IPS DF 6.9 (cell line): ENCODE measurements at regions not wholly inside any gene's neighbourhood (a gene's known extent, or its start where the extent isn't known, plus 50 kb on each side); places are given as distances from the start of the nearest gene placed in this dataset.

Experiments
- DNase-seq: peaks from one replicate; pipeline ENCODE4 v3.0.0-alpha.2; 2013; ENCODE audit warnings: low read depth, low spot score
- H3K27ac ChIP-seq: one replicate; pipeline ENCODE4 v1.5.1; 2013; ENCODE audit warnings: low read length, control low read depth
- H3K27me3 ChIP-seq: 2 replicates; pipeline ENCODE4 v1.6.1; 2013; ENCODE audit warnings: mild to moderate bottlenecking, low read length; ENCODE audit not compliant: control insufficient read depth, insufficient read depth
- H3K36me3 ChIP-seq: 2 replicates; pipeline ENCODE4 v1.6.1; 2013; ENCODE audit warnings: low read length; ENCODE audit not compliant: control insufficient read depth, insufficient read depth
- H3K4me1 ChIP-seq: 2 replicates; pipeline ENCODE4 v1.6.1; 2013; ENCODE audit warnings: low read length; ENCODE audit not compliant: control insufficient read depth, insufficient read depth
- H3K4me3 ChIP-seq: 2 replicates; pipeline ENCODE4 v1.5.1; 2013; ENCODE audit warnings: mild to moderate bottlenecking, low read length
- H3K9me3 ChIP-seq: 2 replicates; pipeline ENCODE4 v1.6.1; 2013; ENCODE audit warnings: low read length, inconsistent platforms; ENCODE audit not compliant: control insufficient read depth, insufficient read depth
- WGBS: extraction: QIAGEN DNeasy Blood & Tissue Kit; methylation state at CpG from one replicate; pipeline ENCODE4 v1.1.7; 2013; ENCODE audit warnings: mixed read lengths, missing lambda C conversion rate; ENCODE audit not compliant: insufficient read length, insufficient coverage; 5-methylcytosine and 5-hydroxymethylcytosine counted together

GRCh38 chr9:80285326-80285725, 713.6 kb downstream of the TLE4 start:
- DNase-seq, result peak; percentile 16
- no peaks in the 10 kb centered on the region for H3K27me3 ChIP-seq
- no CpG with 5 or more reads among the region's 2 CpGs for WGBS

GRCh38 chr9:80282766-80283165, 711.0 kb downstream of the TLE4 start:
- no peaks in the 10 kb centered on the region for H3K27me3 ChIP-seq
- no CpG with 5 or more reads among the region's 3 CpGs for WGBS
- DNase-seq, result no peak

More at GRCh38 chr9:80285326-80285725, 713.6 kb downstream of the TLE4 start:
- H3K9me3 ChIP-seq, result no peaks in the 10 kb centered on the region
- H3K4me3 ChIP-seq, result no peak overlapping the region
- H3K4me1 ChIP-seq, result no peaks in the 10 kb centered on the region
- no peaks in the 10 kb centered on the region for H3K36me3 ChIP-seq
- no peak overlapping the region for H3K27ac ChIP-seq

GRCh38 chr9:80259079-80259478, 687.3 kb downstream of the TLE4 start:
- Histone ChIP-seq H3K27ac (no peak overlapping the region), H3K27me3 (no peaks in the 10 kb centered on the region), H3K36me3 (no peaks in the 10 kb centered on the region), H3K4me3 (no peak overlapping the region), H3K4me1 (no peaks in the 10 kb centered on the region), H3K9me3 (no peaks in the 10 kb centered on the region)
- WGBS, result no CpG with 5 or more reads among the region's 2 CpGs
- DNase-seq, result no peak

More at GRCh38 chr9:80282766-80283165, 711.0 kb downstream of the TLE4 start:
- Histone ChIP-seq H3K4me3 (no peak overlapping the region), H3K36me3 (no peaks in the 10 kb centered on the region), H3K9me3 (no peaks in the 10 kb centered on the region), H3K27ac (no peak overlapping the region), H3K4me1 (no peaks in the 10 kb centered on the region)

- H3K4me1 ChIP-seq, result no peaks in the 10 kb centered on the region
- H3K4me3 ChIP-seq, result no peak overlapping the region
- WGBS, result no CpG with 5 or more reads among the region's 6 CpGs
Measured at GRCh38 chr9:80251778-80252177, 680.0 kb downstream of the TLE4 start.

GRCh38 chr9:80242022-80242421, 670.3 kb downstream of the TLE4 start:
- Histone ChIP-seq H3K36me3 (no peaks in the 10 kb centered on the region), H3K4me1 (no peaks in the 10 kb centered on the region), H3K4me3 (no peak overlapping the region), H3K27ac (no peak overlapping the region), H3K27me3 (no peaks in the 10 kb centered on the region), H3K9me3 (no peaks in the 10 kb centered on the region)
- WGBS, result no CpG with 5 or more reads among the region's 2 CpGs
- no peak for DNase-seq

More at GRCh38 chr9:80251778-80252177, 680.0 kb downstream of the TLE4 start:
- no peaks in the 10 kb centered on the region for H3K36me3 ChIP-seq
- no peaks in the 10 kb centered on the region for H3K27me3 ChIP-seq
- no peak overlapping the region for H3K27ac ChIP-seq
- DNase-seq, result no peak
- no peaks in the 10 kb centered on the region; the same call in 1 of the 2 replicates for H3K9me3 ChIP-seq

- Histone ChIP-seq H3K9me3 (no peaks in the 10 kb centered on the region), H3K27me3 (no peaks in the 10 kb centered on the region), H3K36me3 (no peaks in the 10 kb centered on the region), H3K4me3 (no peak overlapping the region), H3K4me1 (no peaks in the 10 kb centered on the region), H3K27ac (no peak overlapping the region)
- no CpG with 5 or more reads among the region's 1 CpG for WGBS
- no peak for DNase-seq
Measured at GRCh38 chr9:80235752-80236151, 664.0 kb downstream of the TLE4 start.

- no peak overlapping the region for H3K27ac ChIP-seq
- no peak overlapping the region for H3K4me3 ChIP-seq
- H3K9me3 ChIP-seq, result no peaks in the 10 kb centered on the region
- no peak for DNase-seq
- H3K4me1 ChIP-seq, result no peaks in the 10 kb centered on the region
- no CpG with 5 or more reads among the region's 2 CpGs for WGBS
- H3K27me3 ChIP-seq, result no peaks in the 10 kb centered on the region
- no peaks in the 10 kb centered on the region for H3K36me3 ChIP-seq
Measured at GRCh38 chr9:80233906-80234305, 662.1 kb downstream of the TLE4 start.

GRCh38 chr9:80233102-80233843, 661.5 kb downstream of the TLE4 start:
- no peak for DNase-seq
- WGBS, result no CpG with 5 or more reads among the region's 1 CpG
- H3K4me3 ChIP-seq, result no peak overlapping the region
- H3K9me3 ChIP-seq, result no peaks in the 10 kb centered on the region
- no peak overlapping the region for H3K27ac ChIP-seq
- no peaks in the 10 kb centered on the region for H3K36me3 ChIP-seq
- no peaks in the 10 kb centered on the region for H3K27me3 ChIP-seq
- H3K4me1 ChIP-seq, result no peaks in the 10 kb centered on the region

- no peaks in the 10 kb centered on the region for H3K27me3 ChIP-seq
- H3K36me3 ChIP-seq, result no peaks in the 10 kb centered on the region
- H3K4me1 ChIP-seq, result no peaks in the 10 kb centered on the region
- no peaks in the 10 kb centered on the region for H3K9me3 ChIP-seq
- DNase-seq, result no peak
- H3K4me3 ChIP-seq, result no peak overlapping the region
- WGBS, result no CpG with 5 or more reads among the region's 7 CpGs
- H3K27ac ChIP-seq, result no peak overlapping the region
Measured at GRCh38 chr9:80231318-80232236, 659.8 kb downstream of the TLE4 start.

- Histone ChIP-seq H3K4me1 (no peaks in the 10 kb centered on the region), H3K27ac (no peak overlapping the region), H3K36me3 (no peaks in the 10 kb centered on the region), H3K4me3 (no peak overlapping the region), H3K9me3 (no peaks in the 10 kb centered on the region), H3K27me3 (no peaks in the 10 kb centered on the region)
- WGBS, result no CpG with 5 or more reads among the region's 1 CpG
- DNase-seq, result no peak
Measured at GRCh38 chr9:80223897-80224296, 652.1 kb downstream of the TLE4 start.
